ENCODE measurements at regions not wholly inside any gene's neighbourhood (a gene's known extent, or its start where the extent isn't known, plus 50 kb on each side); places are given as distances from the start of the nearest gene placed in this dataset.

- Histone ChIP-seq H3K4me3 (replicated peaks; ENCODE audit: insufficient read depth, low read length) (no peak overlapping the region), H3K27me3 (ENCODE audit: insufficient read depth, poor library complexity, severe bottlenecking) (no peaks in the 10 kb centered on the region), H3K27ac (replicated peaks) (no peak overlapping the region)
- TF ChIP-seq SPI1 (IDR thresholded peaks at IDR 0.05; ENCODE audit: borderline replicate concordance, low read depth) (no peak), REST (IDR thresholded peaks at IDR 0.05; ENCODE audit: insufficient replicate concordance, low read depth) (no peak), POLR2AphosphoS5 (IDR thresholded peaks at IDR 0.05; ENCODE audit: low read depth) (no peak), CTCF (IDR thresholded peaks at IDR 0.05; ENCODE audit: insufficient read depth, low read length) (no peak), GABPA (IDR thresholded peaks at IDR 0.05; ENCODE audit: low read depth) (no peak)
- no peak for DNase-seq (ENCODE audit: low read depth in 1 of 2, low spot score in 1 of 2)
Measured at GRCh38 chr16:14344292-14344691, 273.2 kb downstream of the MRTFB start.

GRCh38 chr16:14341324-14342225 lies 270.5 kb downstream of the MRTFB start:
- no peaks in the 10 kb centered on the region for H3K27me3 ChIP-seq (ENCODE audit: insufficient read depth, poor library complexity, severe bottlenecking)
- DNase-seq (ENCODE audit: low read depth in 1 of 2, low spot score in 1 of 2), result no peak
- TF ChIP-seq POLR2AphosphoS5 (IDR thresholded peaks at IDR 0.05; ENCODE audit: low read depth) (no peak), GABPA (IDR thresholded peaks at IDR 0.05; ENCODE audit: low read depth) (no peak), SPI1 (IDR thresholded peaks at IDR 0.05; ENCODE audit: borderline replicate concordance, low read depth) (no peak), CTCF (IDR thresholded peaks at IDR 0.05; ENCODE audit: insufficient read depth, low read length) (no peak), REST (IDR thresholded peaks at IDR 0.05; ENCODE audit: insufficient replicate concordance, low read depth) (no peak)
- no peak overlapping the region for H3K27ac ChIP-seq (replicated peaks)
- no peak overlapping the region for H3K4me3 ChIP-seq (replicated peaks; ENCODE audit: insufficient read depth, low read length)

GRCh38 chr16:14339694-14340093 lies 268.6 kb downstream of the MRTFB start:
- H3K27me3 ChIP-seq (ENCODE audit: insufficient read depth, poor library complexity, severe bottlenecking), result no peaks in the 10 kb centered on the region
- no peak overlapping the region for H3K27ac ChIP-seq (replicated peaks)
- DNase-seq (ENCODE audit: low read depth in 1 of 2, low spot score in 1 of 2), result no peak
- no peak overlapping the region for H3K4me3 ChIP-seq (replicated peaks; ENCODE audit: insufficient read depth, low read length)
- TF ChIP-seq GABPA (IDR thresholded peaks at IDR 0.05; ENCODE audit: low read depth) (no peak), CTCF (IDR thresholded peaks at IDR 0.05; ENCODE audit: insufficient read depth, low read length) (no peak), REST (IDR thresholded peaks at IDR 0.05; ENCODE audit: insufficient replicate concordance, low read depth) (no peak), POLR2AphosphoS5 (IDR thresholded peaks at IDR 0.05; ENCODE audit: low read depth) (no peak), SPI1 (IDR thresholded peaks at IDR 0.05; ENCODE audit: borderline replicate concordance, low read depth) (no peak)
